Smooth muscle cell (in vitro differentiated cells): ENCODE measurements at regions not wholly inside any gene's neighbourhood (a gene's known extent, or its start where the extent isn't known, plus 50 kb on each side); places are given as distances from the start of the nearest gene placed in this dataset.

Source experiments
- DNase-seq: peaks from one replicate; lab custom pipeline; 2025; ENCODE audit not compliant: unreplicated experiment; lab: John Stamatoyannopoulos, UW
- H2AFZ ChIP-seq: fragments of 200-600 bp; sonication (generic); 2 replicates; pipeline ENCODE4 v1.6.0; 2016; ENCODE audit warnings: antibody characterized with exemption, low read depth, mild to moderate bottlenecking
- H3F3A ChIP-seq: fragments of 200-600 bp; sonication (generic); 2 replicates; pipeline ENCODE4 v1.6.0; 2017; ENCODE audit warnings: antibody characterized with exemption, low read depth
- H3K27ac ChIP-seq: fragments of 200-600 bp; sonication (generic); 2 replicates; pipeline ENCODE4 v1.5.1; 2016; ENCODE audit warnings: low read depth, mild to moderate bottlenecking
- H3K27me3 ChIP-seq: fragments of 200-600 bp; sonication (generic); 2 replicates; pipeline ENCODE4 v1.6.1; 2016; ENCODE audit warnings: low read depth, mild to moderate bottlenecking
- H3K36me3 ChIP-seq: fragments of 200-600 bp; sonication (generic); 2 replicates; pipeline ENCODE4 v1.5.1; 2016; ENCODE audit warnings: low read depth
- H3K4me1 ChIP-seq: fragments of 200-600 bp; sonication (generic); 2 replicates; pipeline ENCODE4 v1.5.1; 2016; ENCODE audit warnings: low read depth
- H3K4me2 ChIP-seq: fragments of 200-600 bp; sonication (generic); 2 replicates; pipeline ENCODE4 v1.6.0; 2016; ENCODE audit warnings: mild to moderate bottlenecking
- H3K4me3 ChIP-seq: fragments of 200-600 bp; sonication (generic); 2 replicates; pipeline ENCODE4 v1.5.1; 2016; ENCODE audit warnings: mild to moderate bottlenecking
- H3K79me2 ChIP-seq: fragments of 200-600 bp; sonication (generic); 2 replicates; pipeline ENCODE4 v1.6.0; 2016; ENCODE audit warnings: low read depth, mild to moderate bottlenecking
- H3K9ac ChIP-seq: fragments of 200-600 bp; sonication (generic); 2 replicates; pipeline ENCODE4 v1.6.0; 2016; ENCODE audit warnings: low read depth
- H3K9me3 ChIP-seq: fragments of 200-600 bp; sonication (generic); replicated peaks from 2 replicates; pipeline ENCODE4 v1.5.1; 2016; ENCODE audit warnings: low read depth
- H4K20me1 ChIP-seq: fragments of 200-600 bp; sonication (generic); 2 replicates; pipeline ENCODE4 v1.6.0; 2016; ENCODE audit warnings: low read depth
- CTCF ChIP-seq: fragments of 200-600 bp; sonication (generic); IDR thresholded peaks from 2 replicates; pipeline ENCODE4 v1.5.1; 2017; ENCODE audit warnings: borderline replicate concordance, mild to moderate bottlenecking, antibody characterized with exemption; ENCODE audit not compliant: insufficient read depth, poor library complexity, severe bottlenecking
- WGBS: methylation state at CpG from one replicate; pipeline ENCODE4 v1.1.7; 2016; ENCODE audit warnings: low lambda C conversion rate; 5-methylcytosine and 5-hydroxymethylcytosine counted together

- Histone ChIP-seq H3K9ac (no peak overlapping the region), H3K27me3 (no peaks in the 10 kb centered on the region), H4K20me1 (no peaks in the 10 kb centered on the region), H3K4me3 (no peak overlapping the region), H3K27ac (peak overlapping the region; percentile 37), H3K4me2 (no peak overlapping the region), H3K4me1 (no peaks in the 10 kb centered on the region), H3K9me3 (no peaks in the 10 kb centered on the region), H3K36me3 (no peaks in the 10 kb centered on the region), H3K79me2 (no peaks in the 10 kb centered on the region), H2AFZ (no peak overlapping the region), H3F3A (no peaks in the 10 kb centered on the region)
- WGBS, result 80% methylated on average over 4 of the region's 4 CpGs
- no peak for TF ChIP-seq CTCF
- DNase-seq, result no peak
Observed at GRCh38 chrX:16320765-16321355, 153.6 kb downstream of the MAGEB17 start.

GRCh38 chrX:16333453-16333852, 166.2 kb downstream of the MAGEB17 start:
- no peak overlapping the region for H3K27ac ChIP-seq
- no peaks in the 10 kb centered on the region for H3K4me1 ChIP-seq
- TF ChIP-seq CTCF, result no peak
- H3K4me2 ChIP-seq, result no peak overlapping the region
- no peak overlapping the region for H3K4me3 ChIP-seq
- no peaks in the 10 kb centered on the region for H3K27me3 ChIP-seq
- no peaks in the 10 kb centered on the region for H3F3A ChIP-seq
- no peaks in the 10 kb centered on the region for H4K20me1 ChIP-seq
- no peak for DNase-seq
- no peaks in the 10 kb centered on the region for H3K9me3 ChIP-seq
- no peak overlapping the region for H2AFZ ChIP-seq
- H3K79me2 ChIP-seq, result no peaks in the 10 kb centered on the region
- no peak overlapping the region for H3K9ac ChIP-seq
- WGBS, result 87% methylated on average over 7 of the region's 7 CpGs
- H3K36me3 ChIP-seq, result no peaks in the 10 kb centered on the region

GRCh38 chrX:16335181-16335580, 167.9 kb downstream of the MAGEB17 start:
- no peak overlapping the region for H3K4me3 ChIP-seq
- H3K4me1 ChIP-seq, result no peaks in the 10 kb centered on the region
- H3F3A ChIP-seq, result no peaks in the 10 kb centered on the region
- no peak overlapping the region for H3K9ac ChIP-seq
- 100% methylated on average over 1 of the region's 1 CpG for WGBS
- H3K4me2 ChIP-seq, result no peak overlapping the region
- H2AFZ ChIP-seq, result no peak overlapping the region
- no peaks in the 10 kb centered on the region for H3K79me2 ChIP-seq
- DNase-seq, result no peak
- no peaks in the 10 kb centered on the region for H4K20me1 ChIP-seq
- H3K27ac ChIP-seq, result no peak overlapping the region
- no peaks in the 10 kb centered on the region for H3K27me3 ChIP-seq
- TF ChIP-seq CTCF, result no peak
- no peaks in the 10 kb centered on the region for H3K36me3 ChIP-seq
- no peaks in the 10 kb centered on the region for H3K9me3 ChIP-seq

- no peak overlapping the region for H3K27ac ChIP-seq
- no peak overlapping the region for H3K4me2 ChIP-seq
- no peaks in the 10 kb centered on the region for H3K79me2 ChIP-seq
- no peak for DNase-seq
- H3K36me3 ChIP-seq, result no peaks in the 10 kb centered on the region
- no peak overlapping the region for H3K4me3 ChIP-seq
- H3K4me1 ChIP-seq, result no peaks in the 10 kb centered on the region
- H4K20me1 ChIP-seq, result no peaks in the 10 kb centered on the region
- 31% methylated on average over 4 of the region's 4 CpGs for WGBS
- no peaks in the 10 kb centered on the region for H3K27me3 ChIP-seq
- H3K9ac ChIP-seq, result no peak overlapping the region
- no peaks in the 10 kb centered on the region for H3K9me3 ChIP-seq
- H3F3A ChIP-seq, result no peaks in the 10 kb centered on the region
- no peak for TF ChIP-seq CTCF
- H2AFZ ChIP-seq, result no peak overlapping the region
Observed at GRCh38 chrX:16347968-16348670, 180.8 kb downstream of the MAGEB17 start.
